Gastroesophageal sphincter (tissue), 3 donors: ENCODE measurements at regions not wholly inside any gene's neighbourhood (a gene's known extent, or its start where the extent isn't known, plus 50 kb on each side); places are given as distances from the start of the nearest gene placed in this dataset.

Source experiments
- EP300 ChIP-seq: sonication (generic); formaldehyde crosslinking; IDR thresholded peaks from one replicate; pipeline ENCODE4 v1.6.1; 2017; ENCODE audit warnings: antibody characterized with exemption, mild to moderate bottlenecking
- POLR2A ChIP-seq, 2 donors: fragments of 450-650 bp; IDR thresholded peaks; one replicate each; pipeline ENCODE4 v1.6.1; 2017; ENCODE audit warnings: antibody characterized with exemption in 2 of 2, mild to moderate bottlenecking in 2 of 2, moderate library complexity in 1 of 2
- TF ChIP-seq, protein P1 (sequence below), 4 experiments: fragments of 200-600 bp in 2 of 4; fragments of 450-650 bp in 2 of 4; sonication (generic) in 1 of 4; IDR thresholded peaks; one replicate each; pipeline ENCODE4 v1.5.1; 2017 to 2019; ENCODE audit warnings: antibody characterized with exemption in 4 of 4, mild to moderate bottlenecking in 2 of 4, moderate library complexity in 2 of 4

DNA sequence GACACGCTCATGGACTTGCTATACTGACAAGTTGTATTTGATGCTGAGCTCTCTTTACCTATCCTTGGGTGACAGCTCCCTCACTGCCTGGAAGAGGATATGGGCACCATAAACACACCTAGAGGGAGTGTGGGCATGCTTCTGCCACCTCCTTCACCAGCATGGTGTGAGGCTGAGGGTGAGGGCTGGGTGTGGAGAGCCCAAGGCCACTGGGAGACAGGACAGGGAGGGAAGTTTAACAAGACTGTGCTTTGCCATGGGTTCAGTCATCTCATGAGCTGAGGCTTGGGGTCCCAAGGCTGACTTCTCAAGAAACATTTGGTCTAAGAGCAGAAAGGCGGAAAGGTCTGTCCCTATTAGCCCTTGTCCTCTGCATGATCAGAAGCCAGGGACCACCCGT is 93.6 kb upstream of the ANKRD55 start:
- TF ChIP-seq EP300 = no peak
- TF ChIP-seq, protein P1, sequence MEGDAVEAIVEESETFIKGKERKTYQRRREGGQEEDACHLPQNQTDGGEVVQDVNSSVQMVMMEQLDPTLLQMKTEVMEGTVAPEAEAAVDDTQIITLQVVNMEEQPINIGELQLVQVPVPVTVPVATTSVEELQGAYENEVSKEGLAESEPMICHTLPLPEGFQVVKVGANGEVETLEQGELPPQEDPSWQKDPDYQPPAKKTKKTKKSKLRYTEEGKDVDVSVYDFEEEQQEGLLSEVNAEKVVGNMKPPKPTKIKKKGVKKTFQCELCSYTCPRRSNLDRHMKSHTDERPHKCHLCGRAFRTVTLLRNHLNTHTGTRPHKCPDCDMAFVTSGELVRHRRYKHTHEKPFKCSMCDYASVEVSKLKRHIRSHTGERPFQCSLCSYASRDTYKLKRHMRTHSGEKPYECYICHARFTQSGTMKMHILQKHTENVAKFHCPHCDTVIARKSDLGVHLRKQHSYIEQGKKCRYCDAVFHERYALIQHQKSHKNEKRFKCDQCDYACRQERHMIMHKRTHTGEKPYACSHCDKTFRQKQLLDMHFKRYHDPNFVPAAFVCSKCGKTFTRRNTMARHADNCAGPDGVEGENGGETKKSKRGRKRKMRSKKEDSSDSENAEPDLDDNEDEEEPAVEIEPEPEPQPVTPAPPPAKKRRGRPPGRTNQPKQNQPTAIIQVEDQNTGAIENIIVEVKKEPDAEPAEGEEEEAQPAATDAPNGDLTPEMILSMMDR (IDR thresholded peaks at IDR 0.05) = no peak
- no peak for TF ChIP-seq POLR2A (IDR thresholded peaks at IDR 0.05)
